ENCODE measurements at regions not wholly inside any gene's neighbourhood (a gene's known extent, or its start where the extent isn't known, plus 50 kb on each side); places are given as distances from the start of the nearest gene placed in this dataset.
"Not testable (repeated sequence)": the region's sequence is repeated elsewhere in the genome, so short reads cannot be mapped to it uniquely, and the experiment has no call there.

- no peak for DNase-seq (ENCODE audit: low spot score)
Measured at GRCh38 chr14:87815121-87815520, 177.9 kb downstream of the GALC start.

GRCh38 chr14:87813686-87814085, 179.3 kb downstream of the GALC start:
- no peak for DNase-seq (ENCODE audit: low spot score)

- no peak for DNase-seq (ENCODE audit: low spot score)
Measured at GRCh38 chr14:87813211-87813610, 179.8 kb downstream of the GALC start.

GRCh38 chr14:87811246-87811645, 181.7 kb downstream of the GALC start:
- DNase-seq (ENCODE audit: low spot score): no peak

GRCh38 chr14:87810711-87811110, 182.3 kb downstream of the GALC start:
- DNase-seq (ENCODE audit: low spot score): no peak

GRCh38 chr14:87809261-87809660, 183.7 kb downstream of the GALC start:
- DNase-seq (ENCODE audit: low spot score): no peak

GRCh38 chr14:87805315-87805723, 187.7 kb downstream of the GALC start:
- peak; percentile 50 for DNase-seq (ENCODE audit: low spot score)

- no peak for DNase-seq (ENCODE audit: low spot score)
Measured at GRCh38 chr14:87800216-87800615, 192.8 kb downstream of the GALC start.

- no peak for DNase-seq (ENCODE audit: low spot score)
Measured at GRCh38 chr14:87799400-87799799, 193.6 kb downstream of the GALC start.

GRCh38 chr14:87797001-87797400, 196.0 kb downstream of the GALC start:
- no peak for DNase-seq (ENCODE audit: low spot score)

- no peak for DNase-seq (ENCODE audit: low spot score)
Measured at GRCh38 chr14:87794561-87794960, 198.4 kb downstream of the GALC start.

GRCh38 chr14:87785897-87786296, 207.1 kb downstream of the GALC start:
- DNase-seq (ENCODE audit: low spot score): no peak

GRCh38 chr14:87784386-87784785, 208.6 kb downstream of the GALC start:
- DNase-seq (ENCODE audit: low spot score): no peak

GRCh38 chr14:87783071-87783470, 209.9 kb downstream of the GALC start:
- DNase-seq (ENCODE audit: low spot score): no peak

- DNase-seq (ENCODE audit: low spot score): no peak
Measured at GRCh38 chr14:87772854-87773253, 220.1 kb downstream of the GALC start.

GRCh38 chr14:87767567-87767901, 225.4 kb downstream of the GALC start:
- no peak for DNase-seq (ENCODE audit: low spot score)

GRCh38 chr14:87758876-87759275, 234.1 kb downstream of the GALC start:
- no peak for DNase-seq (ENCODE audit: low spot score)

- no peak for DNase-seq (ENCODE audit: low spot score)
Measured at GRCh38 chr14:87756661-87757060, 236.3 kb downstream of the GALC start.

- DNase-seq (ENCODE audit: low spot score): no peak
Measured at GRCh38 chr14:87754520-87755223, 238.3 kb downstream of the GALC start.

- DNase-seq (ENCODE audit: low spot score): no peak
Measured at GRCh38 chr14:87748558-87748957, 244.4 kb downstream of the GALC start.

- DNase-seq (ENCODE audit: low spot score): peak; percentile 50
Measured at GRCh38 chr14:87745507-87746118, 247.4 kb downstream of the GALC start.

GRCh38 chr14:87734577-87735360, 258.2 kb downstream of the GALC start:
- not testable (repeated sequence) for DNase-seq (ENCODE audit: low spot score)

- DNase-seq (ENCODE audit: low spot score): not testable (repeated sequence)
Measured at GRCh38 chr14:87733115-87733514, 259.9 kb downstream of the GALC start.
